GM12801 (cell line): ENCODE measurements at regions not wholly inside any gene's neighbourhood (a gene's known extent, or its start where the extent isn't known, plus 50 kb on each side); places are given as distances from the start of the nearest gene placed in this dataset.

Source experiments
- CTCF ChIP-seq: IDR thresholded peaks from one replicate; pipeline ENCODE4 v1.5.1; 2011; ENCODE audit warnings: control low read depth; ENCODE audit not compliant: insufficient read length; ENCODE audit errors: extremely low read depth

- no peak for TF ChIP-seq CTCF
These were observed 554.3 kb upstream of the TENM3 start for GRCh38 chr4:181688872-181689271.

DNA sequence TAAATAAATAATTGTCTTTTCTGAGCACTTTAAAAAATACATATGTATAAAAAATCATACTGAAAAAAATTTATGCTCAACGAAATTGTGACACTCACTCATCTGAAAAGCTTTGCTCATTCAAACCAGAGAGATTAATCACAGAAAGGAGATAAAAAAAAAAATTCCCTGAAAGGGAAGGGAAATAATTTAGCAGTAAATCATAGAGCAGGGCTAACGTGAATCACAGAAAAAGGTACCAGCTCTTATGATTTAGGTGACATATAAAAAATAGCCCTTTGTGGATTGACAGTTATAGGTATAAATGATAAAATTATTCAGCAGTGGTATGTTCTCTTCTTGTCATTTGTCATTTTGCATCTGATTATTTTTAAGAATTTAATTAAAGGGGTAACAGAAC is 552.7 kb upstream of the TENM3 start:
- TF ChIP-seq CTCF: no peak

DNA sequence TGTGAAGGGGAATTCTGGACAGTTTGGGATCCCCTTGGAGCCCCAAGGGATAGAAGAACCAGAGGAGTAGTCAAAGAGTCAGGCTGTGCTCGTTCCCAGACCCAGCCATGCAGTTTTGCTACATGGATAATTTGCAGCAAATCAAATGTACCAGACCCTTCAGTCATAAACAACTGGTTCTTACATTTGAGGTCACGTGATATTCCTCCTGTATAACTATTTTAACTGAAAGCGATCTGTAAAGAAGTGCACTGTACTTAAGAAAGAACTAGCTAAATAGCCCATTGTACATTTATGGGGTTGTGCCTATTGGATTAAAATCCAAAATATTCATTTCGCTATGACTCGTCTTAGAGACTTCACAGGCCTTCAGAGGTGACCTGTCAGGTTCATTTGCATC is 550.2 kb upstream of the TENM3 start:
- TF ChIP-seq CTCF: no peak

DNA sequence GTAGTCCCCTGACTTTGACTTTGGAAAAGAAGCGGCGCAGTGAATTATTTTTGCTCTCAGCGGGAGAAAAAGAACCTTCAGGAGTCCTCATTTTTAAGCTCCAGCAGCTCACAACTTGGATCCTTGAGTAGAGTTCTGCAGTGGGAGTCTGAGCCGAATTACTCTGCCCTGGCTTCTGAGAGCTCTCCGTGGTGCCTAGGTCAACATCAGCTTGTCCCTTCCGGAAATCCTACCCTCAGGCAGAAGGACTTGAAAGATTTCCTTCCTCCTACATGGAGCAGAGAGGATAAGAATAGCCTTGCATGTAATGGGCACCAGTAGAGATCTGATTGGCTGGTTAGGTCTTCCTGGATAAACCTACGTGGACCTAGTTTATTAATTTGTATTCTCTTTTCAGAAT is 549.7 kb upstream of the TENM3 start:
- no peak for TF ChIP-seq CTCF

DNA sequence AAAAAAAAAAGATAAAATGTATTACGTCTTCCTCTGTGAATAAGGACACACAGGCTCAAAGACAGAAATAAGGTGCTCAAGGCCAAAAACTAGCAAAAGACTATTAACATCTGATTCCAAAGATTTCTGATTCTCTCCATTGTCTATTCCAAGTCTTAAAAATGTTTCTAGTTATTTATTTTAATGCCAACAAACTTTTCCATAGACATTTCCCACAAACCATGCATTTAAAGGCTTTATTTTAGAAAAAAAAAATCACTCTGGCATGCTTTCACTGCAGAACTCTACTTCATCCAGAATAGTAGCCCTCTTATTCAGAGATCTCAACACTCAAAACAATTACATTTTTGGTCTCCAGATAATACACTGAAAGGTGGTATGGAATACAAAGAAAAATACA is 545.0 kb upstream of the TENM3 start:
- TF ChIP-seq CTCF: no peak

DNA sequence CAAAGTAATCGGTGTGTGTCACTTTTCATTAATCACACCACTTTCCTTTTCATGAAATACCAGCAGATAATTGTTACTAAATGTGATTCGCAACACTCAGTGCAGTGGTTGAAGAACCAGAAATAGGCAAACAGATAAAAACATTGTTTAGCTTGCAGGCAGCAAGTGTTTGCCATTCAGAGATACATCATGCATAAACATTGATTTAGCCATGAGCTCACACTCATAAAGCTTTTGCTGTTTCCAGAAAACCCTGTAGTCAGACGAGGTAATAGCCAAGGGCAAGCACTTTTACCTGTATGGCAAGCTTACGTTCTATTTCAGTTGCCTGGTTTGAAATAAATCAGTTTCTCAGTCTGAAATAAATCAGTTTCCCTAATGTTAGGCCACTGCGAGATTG is 542.0 kb upstream of the TENM3 start:
- no peak for TF ChIP-seq CTCF

GRCh38 chr4:181701894-181702293 is 541.3 kb upstream of the TENM3 start:
- TF ChIP-seq CTCF: no peak
